Right lobe of liver (tissue), 6 donors: ENCODE measurements at regions not wholly inside any gene's neighbourhood (a gene's known extent, or its start where the extent isn't known, plus 50 kb on each side); places are given as distances from the start of the nearest gene placed in this dataset.
"Not testable (repeated sequence)": the region's sequence is repeated elsewhere in the genome, so short reads cannot be mapped to it uniquely, and the experiment has no call there.

Source experiments
- ATAC-seq, 4 donors: fragments of 200-7000 bp; cut with Tn5 transposase; one replicate each; pipeline ENCODE4 v1.9.1; 2020; ENCODE audit warnings: mild to moderate bottlenecking in 4 of 4, moderate library complexity in 4 of 4
- DNase-seq, 3 donors: peaks; one replicate each; pipeline ENCODE4 v3.0.0-alpha.2; 2020
- H3K27ac ChIP-seq, 3 donors: fragments of 200-600 bp; one replicate each; pipeline ENCODE4 v1.8.0; 2022
- H3K27me3 ChIP-seq, 2 donors: fragments of 200-600 bp; one replicate each; pipeline ENCODE4 v1.8.0; 2022
- H3K36me3 ChIP-seq, 4 donors: fragments of 200-600 bp; sonication (generic) in 1 of 4; one replicate each; pipeline versions ENCODE4 v1.5.1 to v1.8.0; 2017 to 2022; ENCODE audit warnings: control low read depth in 1 of 4
- H3K4me1 ChIP-seq, 4 donors: fragments of 200-600 bp; sonication (generic) in 1 of 4; one replicate each; pipeline versions ENCODE4 v1.5.1 to v1.8.0; 2017 to 2022; ENCODE audit warnings: control low read depth in 1 of 4
- H3K4me3 ChIP-seq, 3 donors: fragments of 200-600 bp; one replicate each; pipeline ENCODE4 v1.8.0; 2022
- H3K9me3 ChIP-seq, 4 donors: fragments of 200-600 bp; sonication (generic) in 1 of 4; one replicate each; pipeline versions ENCODE4 v1.5.1 to v1.8.0; 2017 to 2022; ENCODE audit warnings: control low read depth in 1 of 4
- CTCF ChIP-seq, 4 donors: fragments of 200-600 bp in 3 of 4; fragments of 450-650 bp in 1 of 4; IDR thresholded peaks; one replicate each; pipeline versions ENCODE4 v1.5.1 to v1.8.0; 2016 to 2022; ENCODE audit warnings: antibody characterized with exemption in 4 of 4, mild to moderate bottlenecking in 2 of 4
- POLR2A ChIP-seq: fragments of 450-650 bp; IDR thresholded peaks from one replicate; pipeline ENCODE4 v1.6.1; 2017; ENCODE audit warnings: antibody characterized with exemption, mild to moderate bottlenecking
- WGBS: methylation state at CpG from one replicate; pipeline ENCODE4 v1.1.6; 2018; ENCODE audit warnings: low coverage, low lambda C conversion rate; ENCODE audit not compliant: insufficient coverage; ENCODE audit errors: missing lambda C conversion rate; 5-methylcytosine and 5-hydroxymethylcytosine counted together
- intact Hi-C, 2 donors: fragments of 100-400 bp; cut with DNase I; formaldehyde crosslinking; loops; one replicate each; pipeline versions ENCODE4 v1.11.2 to v1.14.1; 2022
- donor health status: DM: no; HTN: yes; CAD: no.
- donor health status: DM: no; HTN: no; CAD: no.
- donor health status: DM: no; HTN: no; CAD: no.
- donor health status: DM: no; HTN: yes; CAD: no.
- donor health status: DM: no; HTN: yes; CAD: no.

GRCh38 chr20:30356854-30357467 is 900.5 kb upstream of the DEFB115 start:
- intact Hi-C loops, DNase-seq: not testable (repeated sequence)
- 10% methylated on average over 2 of the region's 2 CpGs for WGBS

DNA sequence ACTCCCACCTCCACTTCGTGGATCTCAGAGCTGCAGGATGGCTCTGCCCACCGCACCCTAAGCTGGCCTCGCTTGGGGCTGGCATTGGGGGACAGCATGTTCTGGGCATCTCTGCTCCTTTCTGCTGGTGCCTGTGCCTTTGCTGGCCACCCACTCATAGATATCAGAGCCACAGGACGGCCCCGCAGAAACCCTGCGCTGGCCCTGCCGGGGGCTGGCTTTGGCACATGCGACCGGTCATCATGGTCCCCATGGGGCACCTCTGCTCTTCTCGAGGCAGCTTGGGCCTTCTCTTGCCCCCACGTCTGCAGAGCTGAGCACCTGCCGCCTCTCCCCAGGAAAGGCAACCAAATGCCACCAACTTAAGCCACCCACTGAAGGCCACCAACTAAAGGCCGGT is 895.7 kb upstream of the DEFB115 start:
- intact Hi-C loops, H3K4me3 ChIP-seq, H3K36me3 ChIP-seq, H3K27ac ChIP-seq, DNase-seq, H3K4me1 ChIP-seq, ATAC-seq, H3K9me3 ChIP-seq, H3K27me3 ChIP-seq: not testable (repeated sequence)
- 100% methylated on average over 1 of the region's 13 CpGs for WGBS

More at GRCh38 chr20:30356854-30357467, 900.5 kb upstream of the DEFB115 start:
- not testable (repeated sequence) for H3K27me3 ChIP-seq, H3K36me3 ChIP-seq, H3K4me1 ChIP-seq, ATAC-seq, H3K9me3 ChIP-seq, H3K27ac ChIP-seq, H3K4me3 ChIP-seq
- TF ChIP-seq CTCF (IDR thresholded peaks at IDR 0.05): peak; percentile 37 to 68 (median 64)

- peak overlapping the region; percentile 60 to 74 (median 68) for H3K4me3 ChIP-seq
- not testable (repeated sequence) for DNase-seq, H3K27ac ChIP-seq
Observed at GRCh38 chr20:30376430-30376766, 881.1 kb upstream of the DEFB115 start.

DNA sequence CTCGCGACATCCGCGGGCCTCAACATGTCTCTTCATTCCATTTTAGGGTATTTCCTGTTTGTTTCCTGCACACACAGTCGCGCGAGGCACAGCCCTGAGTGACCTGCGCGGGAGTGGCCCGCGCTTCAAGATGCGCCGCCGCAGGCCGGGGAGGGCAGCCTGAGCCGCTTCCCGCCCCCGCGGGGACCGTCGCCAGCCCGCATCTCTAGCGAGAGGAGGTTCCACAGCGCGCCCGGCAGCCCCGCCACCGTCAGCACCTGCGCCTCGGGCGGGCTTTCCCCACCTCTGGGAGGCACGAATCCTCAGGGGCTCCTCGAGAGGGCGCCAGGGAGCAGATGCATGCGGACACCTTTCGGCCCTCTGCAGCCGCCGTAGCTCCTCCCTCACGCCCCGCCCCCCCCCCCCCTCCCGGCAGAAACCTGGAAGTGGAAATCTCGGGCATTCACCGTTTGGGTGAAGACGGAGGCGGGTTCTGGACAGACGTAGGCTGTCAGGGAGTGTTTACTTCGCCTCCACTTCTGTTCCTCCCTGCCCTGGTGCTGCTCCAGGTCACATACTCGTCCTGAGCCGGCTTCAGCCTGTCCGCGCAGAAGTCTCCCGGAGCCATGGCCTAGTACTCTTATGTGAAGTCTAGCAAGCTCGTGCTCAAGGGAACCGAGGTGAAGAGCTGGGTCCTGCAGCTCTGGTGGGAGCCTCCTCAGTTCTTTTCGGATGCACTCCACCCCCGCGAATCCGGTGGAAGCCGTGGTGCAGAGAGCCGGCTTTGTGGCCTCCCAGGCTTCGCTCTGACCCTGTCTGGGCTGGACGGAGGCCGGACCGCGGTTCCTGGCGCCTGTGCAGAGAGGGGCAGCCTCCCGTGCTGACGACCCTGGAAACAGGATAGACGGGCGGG is 880.5 kb upstream of the DEFB115 start:
- peak overlapping the region; percentile 60 to 74 (median 68) for H3K4me3 ChIP-seq
- WGBS: 37% methylated on average over 24 of the region's 70 CpGs
- intact Hi-C loops: no loop called here

More at GRCh38 chr20:30376430-30376766, 881.1 kb upstream of the DEFB115 start:
- H3K36me3 ChIP-seq, H3K27me3 ChIP-seq, ATAC-seq, intact Hi-C loops, H3K9me3 ChIP-seq, H3K4me1 ChIP-seq: not testable (repeated sequence)
- WGBS: 78% methylated on average over 13 of the region's 14 CpGs

GRCh38 chr20:30378317-30378716 is 879.1 kb upstream of the DEFB115 start:
- H3K27ac ChIP-seq, H3K4me1 ChIP-seq, H3K36me3 ChIP-seq, H3K9me3 ChIP-seq, H3K27me3 ChIP-seq, ATAC-seq, DNase-seq, H3K4me3 ChIP-seq, intact Hi-C loops: not testable (repeated sequence)
- 38% methylated on average over 4 of the region's 4 CpGs for WGBS

More for the DNA sequence above, 880.5 kb upstream of the DEFB115 start:
- TF ChIP-seq CTCF (IDR thresholded peaks at IDR 0.05) (peak; percentile 25 to 65 (median 56)), POLR2A (no peak)
- peak overlapping the region; percentile 73 to 80 (median 75) for H3K27ac ChIP-seq
- H3K9me3 ChIP-seq: no peaks in the 10 kb centered on the region
- no peaks in the 10 kb centered on the region for H3K4me1 ChIP-seq
- DNase-seq (peak; percentile 86), ATAC-seq (peak; percentile 97 to 100 (median 98))
- no peaks in the 10 kb centered on the region for H3K36me3 ChIP-seq
- no peaks in the 10 kb centered on the region for H3K27me3 ChIP-seq

- H3K27me3 ChIP-seq, DNase-seq, ATAC-seq, H3K4me1 ChIP-seq, intact Hi-C loops, H3K4me3 ChIP-seq, H3K9me3 ChIP-seq, H3K27ac ChIP-seq, H3K36me3 ChIP-seq: not testable (repeated sequence)
- 76% methylated on average over 1 of the region's 1 CpG for WGBS
Observed at GRCh38 chr20:30378721-30379120, 878.7 kb upstream of the DEFB115 start.

GRCh38 chr20:30384841-30385240 is 872.6 kb upstream of the DEFB115 start:
- ATAC-seq, H3K27me3 ChIP-seq, H3K27ac ChIP-seq, H3K4me3 ChIP-seq, intact Hi-C loops, DNase-seq, H3K4me1 ChIP-seq, H3K9me3 ChIP-seq: not testable (repeated sequence)
- peaks cover 0 to 10% (median 2%) of the 10 kb centered on the region in 4 donors for H3K36me3 ChIP-seq
- WGBS: 66% methylated on average over 6 of the region's 6 CpGs

- H3K36me3 ChIP-seq: peaks cover 0 to 11% (median 4%) of the 10 kb centered on the region in 4 donors
- H3K4me1 ChIP-seq, intact Hi-C loops, H3K9me3 ChIP-seq, ATAC-seq, DNase-seq, H3K27me3 ChIP-seq, H3K4me3 ChIP-seq, H3K27ac ChIP-seq: not testable (repeated sequence)
- 58% methylated on average over 4 of the region's 4 CpGs for WGBS
Observed at GRCh38 chr20:30386099-30386498, 871.4 kb upstream of the DEFB115 start.

GRCh38 chr20:30387823-30388222 is 869.6 kb upstream of the DEFB115 start:
- H3K27ac ChIP-seq, H3K9me3 ChIP-seq, H3K4me1 ChIP-seq, intact Hi-C loops, DNase-seq, H3K27me3 ChIP-seq, H3K4me3 ChIP-seq, ATAC-seq: not testable (repeated sequence)
- 64% methylated on average over 4 of the region's 4 CpGs for WGBS
- peaks cover 0 to 11% (median 4%) of the 10 kb centered on the region in 4 donors for H3K36me3 ChIP-seq
